HG03565 (cell line): ENCODE measurements at regions not wholly inside any gene's neighbourhood (a gene's known extent, or its start where the extent isn't known, plus 50 kb on each side); places are given as distances from the start of the nearest gene placed in this dataset.
"Not testable (repeated sequence)": the region's sequence is repeated elsewhere in the genome, so short reads cannot be mapped to it uniquely, and the experiment has no call there.

Source experiments
- ATAC-seq: cut with Tn5 transposase; IDR thresholded peaks from one replicate; pipeline ENCODE4 v1.9.1; 2021; ENCODE audit warnings: mild to moderate bottlenecking, moderate library complexity; ENCODE audit not compliant: unreplicated experiment

DNA sequence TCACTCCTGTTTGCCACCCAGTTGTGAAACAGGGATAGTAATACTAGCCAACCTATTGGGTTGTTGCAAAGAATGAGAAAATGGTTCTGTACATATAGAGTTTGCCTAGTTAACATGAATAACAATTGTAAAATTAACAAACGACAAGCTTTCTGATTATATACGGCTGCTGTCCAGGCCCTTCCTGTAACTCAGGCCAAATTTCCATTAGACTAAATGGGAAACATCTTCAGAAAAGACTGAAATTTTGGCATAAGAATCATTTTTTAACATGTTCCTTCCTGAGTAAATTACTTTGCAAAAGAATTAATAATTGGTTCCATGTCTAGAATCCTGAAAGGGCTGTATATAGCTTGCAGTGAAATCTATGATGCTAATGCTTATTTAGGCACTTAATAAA, 117.7 kb upstream of the SATB2 start:
- no peak for ATAC-seq

DNA sequence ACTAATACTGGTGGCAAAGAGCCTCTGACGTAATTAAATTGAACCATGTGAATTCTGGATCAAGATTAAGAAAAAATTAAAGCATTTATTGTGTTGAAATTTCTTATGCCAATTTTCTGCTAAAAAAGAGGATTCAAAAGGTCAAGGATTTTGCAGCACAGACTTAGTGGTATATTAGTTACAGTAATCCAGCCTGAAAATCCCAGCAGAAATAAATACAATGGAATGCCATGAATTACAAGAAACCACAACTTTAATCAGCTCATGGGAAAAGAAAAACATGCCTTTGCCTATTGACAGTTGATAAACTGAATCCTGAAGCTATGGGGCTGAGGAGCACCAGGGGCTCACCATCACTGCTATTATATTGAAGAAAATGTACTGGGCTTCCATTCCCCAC, 114.8 kb upstream of the SATB2 start:
- ATAC-seq = no peak

DNA sequence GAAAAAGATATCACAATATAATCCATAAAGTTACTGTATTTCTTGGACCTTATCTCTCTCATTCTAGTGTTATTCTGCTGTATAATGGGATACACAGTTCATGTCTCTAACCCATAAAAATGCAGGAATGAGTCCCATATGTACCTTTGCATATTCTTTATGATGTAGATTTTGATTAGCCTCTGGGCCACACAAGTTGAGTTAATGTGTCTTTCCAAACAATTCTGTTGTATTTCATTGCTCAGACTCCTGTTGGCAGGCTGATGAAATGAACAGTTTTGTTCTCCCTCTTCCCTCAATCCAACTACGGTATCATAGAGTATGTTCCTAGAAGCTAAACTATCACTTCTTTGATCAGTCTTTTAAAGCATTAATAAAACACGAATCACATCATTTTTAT, 113.2 kb upstream of the SATB2 start:
- ATAC-seq = no peak

DNA sequence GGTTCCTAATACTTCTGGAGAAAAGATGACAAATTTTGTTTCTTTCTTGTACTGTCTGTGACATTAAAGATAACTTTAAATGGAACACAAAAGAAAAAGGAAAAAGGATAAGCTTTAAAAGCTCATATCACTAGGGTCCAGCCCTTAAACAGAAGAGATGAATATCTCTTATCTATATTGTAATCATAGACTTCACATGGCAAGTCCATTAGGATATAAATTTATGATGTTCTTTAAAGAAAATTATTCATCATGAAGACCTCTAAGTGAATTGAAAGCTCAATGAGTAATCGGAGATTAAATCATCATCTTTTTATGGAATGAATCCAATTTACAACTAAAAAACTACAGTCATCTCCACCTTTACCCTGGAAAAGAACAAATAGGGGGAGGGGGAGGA, 111.6 kb upstream of the SATB2 start:
- no peak for ATAC-seq

DNA sequence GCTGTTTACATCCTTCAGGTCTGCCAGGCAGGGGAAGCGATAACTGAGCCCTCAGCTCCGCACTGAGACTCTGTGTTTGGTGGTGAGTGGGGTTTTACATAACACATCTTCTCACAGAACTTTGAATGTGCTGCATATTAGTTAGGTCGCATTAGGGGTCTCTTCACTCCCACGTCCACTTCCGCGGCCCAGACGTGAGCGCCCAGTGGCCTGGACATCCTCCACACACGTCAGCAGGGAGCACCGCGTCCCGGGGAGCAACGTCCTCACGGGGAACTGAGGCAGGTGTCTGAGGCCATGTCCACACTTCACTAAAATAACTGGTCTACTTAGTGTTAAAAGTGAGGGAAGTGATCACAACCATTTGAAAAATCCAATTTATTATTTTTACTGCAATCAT, 100.4 kb upstream of the SATB2 start:
- no peak for ATAC-seq

DNA sequence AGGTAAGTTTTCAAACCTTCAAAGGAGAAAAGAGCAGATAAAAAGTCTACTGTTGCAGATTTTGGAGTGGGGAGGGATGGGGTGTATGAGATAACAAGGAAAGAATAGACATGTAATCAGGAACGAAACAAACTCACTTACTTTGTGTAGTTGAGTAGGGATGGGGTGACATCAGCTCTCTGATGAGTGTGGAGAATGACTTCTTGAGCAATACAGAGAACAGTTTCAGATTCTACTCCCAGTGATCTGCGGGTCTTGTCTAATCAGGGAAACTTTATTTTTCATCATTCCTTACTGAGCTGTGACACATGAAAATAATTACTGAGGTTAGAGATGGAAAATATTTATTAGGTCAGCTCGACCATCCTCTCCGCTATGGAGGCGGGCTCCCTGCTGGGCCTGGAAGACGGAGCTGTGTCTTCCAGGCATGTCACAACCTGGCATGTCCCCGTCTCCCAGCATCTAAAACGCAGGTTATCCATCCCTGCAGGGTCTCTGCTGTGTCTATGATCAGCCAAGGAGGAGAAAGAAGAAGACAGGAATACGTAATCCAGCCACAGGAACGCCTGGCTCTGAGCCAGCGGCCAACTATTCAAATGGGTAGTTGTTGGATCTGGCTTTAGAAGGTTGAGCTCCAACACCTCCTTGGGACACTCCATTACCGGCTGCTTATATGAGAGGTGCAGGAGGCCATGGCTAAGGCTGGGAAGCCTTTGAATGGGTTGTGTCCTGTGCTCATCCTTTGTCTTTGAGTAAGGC, 99.0 kb upstream of the SATB2 start:
- no peak for ATAC-seq

DNA sequence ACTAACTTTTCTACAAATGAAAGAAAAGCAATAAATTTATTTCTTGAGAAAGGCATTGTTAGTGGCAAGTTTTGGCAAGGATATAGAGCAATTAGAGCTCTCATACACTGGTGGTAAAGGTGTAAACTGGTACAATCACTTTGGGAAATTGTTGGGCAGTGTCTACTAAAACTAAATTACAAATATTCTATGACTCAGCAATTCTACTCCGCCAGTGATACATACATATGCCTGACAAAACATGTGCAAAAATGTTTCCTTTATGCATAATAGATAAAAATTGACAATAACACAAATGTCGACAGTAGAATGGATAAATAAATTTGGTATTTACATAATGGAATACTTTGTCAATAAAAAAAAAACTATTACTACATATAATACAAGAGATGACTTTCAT, 96.3 kb upstream of the SATB2 start:
- ATAC-seq = no peak

DNA sequence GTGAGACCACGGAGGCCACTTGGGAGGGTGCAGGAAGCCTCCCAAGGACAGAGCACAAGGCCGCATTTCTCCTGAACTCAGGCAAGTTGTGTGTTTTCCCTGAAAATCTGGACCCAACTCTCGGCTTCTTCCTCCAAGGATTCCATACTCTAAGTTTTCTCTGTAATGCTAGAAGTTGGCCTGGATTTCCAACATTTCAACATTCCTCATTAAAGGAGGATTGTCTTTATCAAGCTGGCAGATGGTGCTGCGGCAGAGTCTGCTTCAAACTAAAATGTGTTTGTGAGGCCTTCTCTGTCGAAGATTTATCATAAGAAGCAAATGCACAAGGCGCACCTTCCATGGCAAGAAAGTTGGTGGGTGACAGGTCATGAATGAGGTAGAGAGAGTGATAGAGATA, 94.4 kb upstream of the SATB2 start:
- ATAC-seq = no peak

DNA sequence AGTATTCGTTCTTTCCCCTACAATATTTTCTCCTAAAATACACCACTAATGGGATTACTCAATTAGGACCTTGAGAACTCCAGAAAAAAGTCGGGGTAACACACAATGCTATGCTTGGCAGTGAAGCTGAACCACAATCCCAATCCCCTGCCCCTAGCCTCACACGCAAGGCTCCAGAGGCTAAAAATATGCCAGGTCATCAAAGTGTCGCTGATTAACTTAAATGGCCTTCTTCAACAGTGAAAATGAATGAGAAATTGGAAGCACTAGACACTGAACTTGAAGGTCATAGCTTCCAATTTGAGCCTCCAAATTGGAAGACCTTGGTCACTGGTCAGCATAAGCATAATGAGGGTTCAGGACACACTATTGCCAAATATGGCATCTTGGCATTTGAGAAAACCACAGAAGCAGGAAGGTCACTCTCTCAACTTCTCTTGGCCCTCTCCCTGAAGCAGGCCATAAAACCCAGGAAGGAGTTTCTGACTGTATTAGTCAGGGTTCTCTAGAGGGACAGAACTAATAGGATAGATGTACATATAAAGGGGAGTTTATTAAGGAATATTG, 86.0 kb upstream of the SATB2 start:
- no peak for ATAC-seq

DNA sequence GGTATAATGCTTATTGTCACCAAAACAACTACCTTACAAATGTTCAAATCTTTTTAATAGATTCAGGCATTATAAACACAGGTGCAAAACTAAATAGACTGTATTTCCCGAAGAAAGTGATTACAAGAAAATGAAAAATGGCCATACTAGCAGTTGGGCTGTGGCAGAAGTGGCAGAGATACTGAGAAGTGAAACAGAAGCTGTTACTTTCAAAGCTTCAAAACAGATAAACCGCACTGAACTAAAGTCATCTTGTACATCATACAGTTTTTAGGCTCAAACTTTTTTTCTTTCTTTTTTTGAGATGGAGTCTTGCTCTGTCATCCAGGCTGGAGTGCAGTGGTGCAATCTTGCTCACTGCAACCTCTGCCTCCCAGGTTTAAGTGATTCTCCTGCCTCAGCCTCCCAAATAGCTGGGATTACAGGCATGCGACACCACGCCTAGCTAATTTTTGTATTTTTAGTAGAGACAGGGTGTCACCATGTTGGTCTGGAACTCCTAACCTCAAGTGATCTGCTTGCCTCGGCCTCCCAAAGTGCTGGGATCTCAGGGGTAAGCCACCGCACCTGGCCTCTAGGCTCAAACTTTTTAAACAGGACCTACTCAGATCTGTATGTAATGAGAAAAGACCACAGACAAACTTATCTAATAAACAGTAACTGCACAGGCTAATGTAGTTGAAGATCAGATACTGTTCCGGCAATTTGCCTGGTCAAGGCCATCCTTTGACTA, 77.9 kb upstream of the SATB2 start:
- ATAC-seq = no peak

DNA sequence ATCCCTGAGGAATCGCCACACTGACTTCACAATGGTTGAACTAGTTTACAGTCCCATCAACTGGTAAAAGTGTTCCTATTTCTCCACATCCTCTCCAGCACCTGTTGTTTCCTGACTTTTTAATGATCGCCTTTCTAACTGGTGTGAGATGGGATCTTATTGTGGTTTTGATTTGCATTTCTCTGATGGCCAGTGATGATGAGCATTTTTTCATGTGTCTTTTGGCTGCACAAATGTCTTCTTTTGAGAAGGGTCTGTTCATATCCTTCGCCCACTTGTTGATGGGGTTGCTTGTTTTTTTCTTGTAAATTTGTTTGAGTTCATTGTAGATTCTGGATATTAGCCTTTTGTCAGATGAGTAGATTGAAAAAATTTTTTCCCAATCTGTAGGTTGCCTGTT, 76.1 kb upstream of the SATB2 start:
- ATAC-seq = not testable (repeated sequence)

DNA sequence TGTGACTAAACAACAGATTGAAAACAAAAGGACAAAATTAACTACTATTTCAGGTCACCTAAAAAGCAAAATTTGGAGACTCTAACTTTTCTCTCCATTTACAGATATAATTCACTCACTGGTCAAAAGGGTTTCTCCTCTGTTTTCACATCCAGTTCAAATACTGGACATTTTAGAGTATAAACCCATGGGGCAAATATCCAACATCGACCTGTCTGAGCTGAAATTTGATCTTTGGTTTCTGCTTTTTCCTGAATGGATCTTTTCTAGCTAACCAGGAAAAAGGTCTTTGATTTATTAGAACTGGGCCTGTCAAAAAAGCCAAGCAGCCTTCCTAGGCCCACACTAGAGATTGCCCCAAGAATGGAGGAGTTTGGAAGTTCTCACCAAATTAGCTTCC, 69.3 kb upstream of the SATB2 start:
- ATAC-seq = no peak

DNA sequence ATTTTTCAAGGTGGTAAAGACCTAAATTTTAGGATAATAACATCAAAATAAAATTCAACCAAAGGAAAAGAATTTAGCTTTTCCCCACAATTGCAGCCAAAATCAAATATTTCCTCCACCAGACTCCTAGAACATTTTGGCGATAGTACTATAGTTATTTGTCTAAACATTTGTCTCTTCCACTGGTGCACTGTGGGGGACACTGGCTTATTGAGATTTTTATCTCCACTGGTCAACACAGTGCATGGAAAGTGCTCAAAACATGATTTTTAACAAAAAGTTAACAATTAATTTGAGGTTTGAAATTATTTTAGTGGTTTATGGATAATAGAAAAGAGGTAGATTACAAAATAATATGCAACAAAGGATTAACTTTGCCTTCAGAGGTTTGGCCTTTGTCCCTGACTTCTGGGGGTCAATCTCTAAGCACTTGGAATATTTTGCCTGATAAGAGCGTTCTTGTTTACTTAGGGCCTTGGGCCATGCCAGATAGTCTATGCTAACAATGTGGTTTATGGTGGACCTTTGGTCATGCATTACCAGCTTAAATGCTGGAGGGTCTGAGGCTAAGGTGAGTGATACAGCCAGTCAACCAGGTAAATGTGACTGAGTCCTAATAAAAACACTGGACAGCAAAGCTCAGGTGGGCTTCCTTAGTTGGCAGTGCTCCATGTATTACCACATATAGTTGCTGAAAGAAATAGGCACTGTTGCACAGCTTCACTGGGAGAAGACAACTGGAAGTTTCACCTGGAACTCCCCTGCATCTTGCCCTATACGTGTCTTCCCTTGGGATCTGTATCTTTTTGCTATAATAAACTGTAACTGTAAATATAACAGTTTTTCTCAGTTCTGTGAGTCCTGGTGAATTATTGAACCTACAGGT, 67.2 kb upstream of the SATB2 start:
- ATAC-seq = no peak

DNA sequence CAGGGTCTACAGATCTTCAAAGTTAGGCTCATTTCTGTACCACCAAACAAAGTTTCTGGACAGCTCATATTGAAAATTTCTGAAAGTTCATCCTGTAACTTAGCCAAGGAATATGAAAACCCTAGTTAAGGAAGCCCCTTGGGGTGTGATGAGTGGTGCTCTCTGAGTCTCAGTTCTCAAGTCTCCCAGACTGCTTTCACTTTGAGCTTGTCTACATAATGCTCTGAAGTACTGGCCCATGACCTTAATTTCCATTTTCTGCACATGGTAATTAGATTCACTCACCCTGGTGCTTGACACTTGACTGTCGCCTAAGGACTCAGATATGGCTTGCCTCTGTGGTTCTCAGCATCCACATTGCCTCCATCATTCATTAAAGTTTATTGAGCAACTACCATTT, 51.7 kb upstream of the SATB2 start:
- ATAC-seq = peak; percentile 87
